B cell (primary cell): ENCODE measurements at regions not wholly inside any gene's neighbourhood (a gene's known extent, or its start where the extent isn't known, plus 50 kb on each side); places are given as distances from the start of the nearest gene placed in this dataset.

ENCODE experiments used
- CTCF ChIP-seq: fragments of 200-600 bp; IDR thresholded peaks from one replicate; pipeline ENCODE4 v1.8.0; 2022; ENCODE audit warnings: antibody characterized with exemption, mild to moderate bottlenecking
- EZH2 ChIP-seq: IDR thresholded peaks from 2 replicates; pipeline ENCODE4 v1.6.1; 2012; ENCODE audit warnings: borderline replicate concordance, low read depth, mild to moderate bottlenecking, moderate library complexity, low read length; ENCODE audit not compliant: insufficient read depth, poor library complexity, severe bottlenecking

DNA sequence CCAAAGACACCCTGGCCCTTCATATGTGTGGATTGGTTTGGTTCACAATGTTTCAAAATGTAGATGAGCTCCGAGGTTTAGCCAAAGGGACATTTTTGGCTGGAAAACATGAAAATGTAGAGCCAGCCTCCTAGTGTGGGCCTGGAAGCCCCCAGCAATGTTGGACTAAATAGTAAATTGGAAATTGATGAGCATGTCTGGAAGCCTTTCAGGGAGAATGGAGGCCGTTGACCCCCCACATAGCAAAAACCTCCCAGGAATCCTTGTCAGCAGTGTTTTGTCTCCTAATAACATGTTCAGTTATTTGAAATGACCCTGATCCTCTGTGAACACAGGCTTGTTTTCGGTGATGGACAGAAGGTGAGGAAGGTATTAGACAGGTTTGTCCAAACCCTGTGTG, 65.1 kb upstream of the TBX3 start:
- TF ChIP-seq CTCF (no peak), EZH2 (no peak)
